ENCODE measurements at regions not wholly inside any gene's neighbourhood (a gene's known extent, or its start where the extent isn't known, plus 50 kb on each side); places are given as distances from the start of the nearest gene placed in this dataset.

DNA sequence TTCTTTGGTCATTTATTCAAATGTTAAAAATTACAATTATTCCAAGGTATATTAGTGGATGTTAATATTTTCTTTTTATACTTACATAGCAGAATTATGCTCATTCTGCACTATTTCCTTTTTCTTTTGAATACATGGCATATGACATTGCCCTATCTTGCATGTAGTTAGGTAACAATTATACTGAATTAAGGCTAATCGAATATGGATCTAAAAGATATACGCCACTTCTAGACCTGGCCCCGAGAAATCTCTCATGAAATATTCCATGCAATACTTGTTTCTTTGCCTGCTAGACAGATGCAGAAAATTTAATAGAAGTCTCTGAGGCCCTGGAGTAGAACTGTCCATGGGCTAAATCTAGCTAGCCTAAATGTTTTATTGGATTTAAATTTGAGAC, 493.4 kb downstream of the OTOL1 start:
- no peak for DNase-seq (ENCODE audit: low spot score)
- no peaks in the 10 kb centered on the region for H3K4me1 ChIP-seq
- no peaks in the 10 kb centered on the region for H3K79me2 ChIP-seq (ENCODE audit: low read depth)
- Mint-ChIP-seq H3K27me3 (ENCODE audit: insufficient read depth, low read depth) (no peaks in the 10 kb centered on the region), H3K4me1 (no peaks in the 10 kb centered on the region), H3K9me3 (no peaks in the 10 kb centered on the region), H3K27ac (no peak overlapping the region), H3K4me3 (no peak overlapping the region), H3K36me3 (no peaks in the 10 kb centered on the region)
- no peak overlapping the region for H3K9ac ChIP-seq
- no peak overlapping the region for H3K4me2 ChIP-seq
- no peaks in the 10 kb centered on the region for H3K27me3 ChIP-seq
- no peaks in the 10 kb centered on the region for H3K36me3 ChIP-seq
- no peaks in the 10 kb centered on the region for H3K9me3 ChIP-seq (ENCODE audit: low read depth)
- no peak overlapping the region for H3K27ac ChIP-seq
- no peak overlapping the region for H3K4me3 ChIP-seq
- TF ChIP-seq, protein P1, sequence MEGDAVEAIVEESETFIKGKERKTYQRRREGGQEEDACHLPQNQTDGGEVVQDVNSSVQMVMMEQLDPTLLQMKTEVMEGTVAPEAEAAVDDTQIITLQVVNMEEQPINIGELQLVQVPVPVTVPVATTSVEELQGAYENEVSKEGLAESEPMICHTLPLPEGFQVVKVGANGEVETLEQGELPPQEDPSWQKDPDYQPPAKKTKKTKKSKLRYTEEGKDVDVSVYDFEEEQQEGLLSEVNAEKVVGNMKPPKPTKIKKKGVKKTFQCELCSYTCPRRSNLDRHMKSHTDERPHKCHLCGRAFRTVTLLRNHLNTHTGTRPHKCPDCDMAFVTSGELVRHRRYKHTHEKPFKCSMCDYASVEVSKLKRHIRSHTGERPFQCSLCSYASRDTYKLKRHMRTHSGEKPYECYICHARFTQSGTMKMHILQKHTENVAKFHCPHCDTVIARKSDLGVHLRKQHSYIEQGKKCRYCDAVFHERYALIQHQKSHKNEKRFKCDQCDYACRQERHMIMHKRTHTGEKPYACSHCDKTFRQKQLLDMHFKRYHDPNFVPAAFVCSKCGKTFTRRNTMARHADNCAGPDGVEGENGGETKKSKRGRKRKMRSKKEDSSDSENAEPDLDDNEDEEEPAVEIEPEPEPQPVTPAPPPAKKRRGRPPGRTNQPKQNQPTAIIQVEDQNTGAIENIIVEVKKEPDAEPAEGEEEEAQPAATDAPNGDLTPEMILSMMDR (IDR thresholded peaks at IDR 0.05), result no peak
- TF ChIP-seq EZH2phosphoT487 (IDR thresholded peaks at IDR 0.05) (no peak), EZH2 (IDR thresholded peaks at IDR 0.05) (no peak)
- H2AFZ ChIP-seq (replicated peaks), result no peak overlapping the region
- H4K20me1 ChIP-seq (ENCODE audit: low read depth), result no peaks in the 10 kb centered on the region
- no peaks in the 10 kb centered on the region for H3F3A ChIP-seq (ENCODE audit: low read depth)

DNA sequence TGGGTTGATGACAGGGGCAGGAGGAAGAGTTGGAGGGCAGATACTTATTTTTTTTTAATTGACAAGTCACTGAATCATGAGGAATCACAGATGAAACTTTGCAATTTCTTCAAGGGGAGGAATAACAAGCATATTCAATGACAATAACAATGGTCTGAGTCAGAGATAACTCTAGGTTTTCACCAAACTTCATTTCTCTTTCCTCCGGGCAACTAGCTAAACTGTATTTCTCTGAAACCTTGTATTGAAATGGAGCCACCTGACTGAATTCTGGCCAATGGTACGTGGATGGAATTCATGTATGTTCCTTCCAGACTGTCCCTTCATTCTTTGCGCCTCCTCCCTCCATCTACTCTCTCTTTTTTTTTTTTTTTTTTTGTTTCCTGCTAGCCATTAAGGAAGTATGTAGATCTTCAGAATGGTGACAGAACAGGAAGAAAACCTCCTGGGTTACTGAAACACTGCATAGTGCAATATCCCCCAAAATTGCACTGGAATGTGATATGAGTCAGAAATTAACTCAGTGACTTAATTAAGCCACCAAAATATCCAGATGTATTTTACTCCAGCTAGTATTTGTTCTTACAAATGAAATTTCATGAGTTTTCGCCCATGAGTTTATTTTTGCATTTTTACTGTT, 495.4 kb downstream of the OTOL1 start:
- Histone ChIP-seq H3K4me2 (no peak overlapping the region), H3K36me3 (no peaks in the 10 kb centered on the region), H3K9ac (no peak overlapping the region), H3K27me3 (no peaks in the 10 kb centered on the region), H3K4me1 (no peaks in the 10 kb centered on the region), H3F3A (ENCODE audit: low read depth) (no peaks in the 10 kb centered on the region), H4K20me1 (ENCODE audit: low read depth) (no peaks in the 10 kb centered on the region), H2AFZ (replicated peaks) (no peak overlapping the region), H3K79me2 (ENCODE audit: low read depth) (no peaks in the 10 kb centered on the region), H3K27ac (no peak overlapping the region), H3K9me3 (ENCODE audit: low read depth) (no peaks in the 10 kb centered on the region), H3K4me3 (no peak overlapping the region)
- Mint-ChIP-seq H3K4me1 (no peaks in the 10 kb centered on the region), H3K9me3 (no peaks in the 10 kb centered on the region), H3K36me3 (no peaks in the 10 kb centered on the region), H3K27me3 (ENCODE audit: insufficient read depth, low read depth) (peaks cover 2% of the 10 kb centered on the region), H3K4me3 (no peak overlapping the region), H3K27ac (no peak overlapping the region)
- TF ChIP-seq EZH2phosphoT487 (IDR thresholded peaks at IDR 0.05) (no peak), EZH2 (IDR thresholded peaks at IDR 0.05) (no peak)
- TF ChIP-seq, protein P1 (IDR thresholded peaks at IDR 0.05), result no peak
- DNase-seq (ENCODE audit: low spot score), result no peak

DNA sequence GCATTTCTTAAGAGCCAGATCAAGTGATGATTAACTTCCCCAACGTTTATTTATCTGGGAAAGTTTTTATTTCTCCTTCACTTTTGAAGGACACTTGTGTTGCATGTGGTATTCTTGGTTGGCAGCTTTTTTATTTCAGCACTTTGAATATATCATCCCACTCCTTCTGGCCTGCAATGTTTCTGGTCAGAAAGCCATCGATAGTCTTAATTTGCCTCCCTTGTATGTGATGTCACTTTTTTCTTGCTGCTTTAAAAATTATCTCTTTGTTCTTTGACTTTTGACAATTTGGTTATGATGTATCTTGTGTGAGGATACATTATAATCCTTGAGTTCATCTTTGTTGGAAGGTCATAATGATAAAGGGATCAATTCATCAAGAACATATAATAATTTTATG, 503.2 kb downstream of the OTOL1 start:
- H3K4me1 ChIP-seq, result no peaks in the 10 kb centered on the region
- H3K4me2 ChIP-seq, result no peak overlapping the region
- TF ChIP-seq, protein P1 (IDR thresholded peaks at IDR 0.05), result no peak
- TF ChIP-seq EZH2 (IDR thresholded peaks at IDR 0.05) (no peak), EZH2phosphoT487 (IDR thresholded peaks at IDR 0.05) (no peak)
- no peak overlapping the region for H2AFZ ChIP-seq (replicated peaks)
- no peak for DNase-seq (ENCODE audit: low spot score)
- H3K9me3 ChIP-seq (ENCODE audit: low read depth), result peaks cover 13% of the 10 kb centered on the region
- H3K4me3 ChIP-seq, result no peak overlapping the region
- Mint-ChIP-seq H3K27me3 (ENCODE audit: insufficient read depth, low read depth) (peaks cover 2% of the 10 kb centered on the region), H3K27ac (no peak overlapping the region), H3K4me3 (no peak overlapping the region), H3K9me3 (no peaks in the 10 kb centered on the region), H3K4me1 (no peaks in the 10 kb centered on the region), H3K36me3 (no peaks in the 10 kb centered on the region)
- H3K9ac ChIP-seq, result no peak overlapping the region
- no peaks in the 10 kb centered on the region for H3K36me3 ChIP-seq
- H3F3A ChIP-seq (ENCODE audit: low read depth), result no peaks in the 10 kb centered on the region
- H3K79me2 ChIP-seq (ENCODE audit: low read depth), result no peaks in the 10 kb centered on the region
- no peaks in the 10 kb centered on the region for H4K20me1 ChIP-seq (ENCODE audit: low read depth)
- no peaks in the 10 kb centered on the region for H3K27me3 ChIP-seq
- no peak overlapping the region for H3K27ac ChIP-seq
